Activated CD8-positive, alpha-beta memory T cell treated with anti-CD3 and anti-CD28 coated beads for 24 hours (primary cell): ENCODE measurements at regions not wholly inside any gene's neighbourhood (a gene's known extent, or its start where the extent isn't known, plus 50 kb on each side); places are given as distances from the start of the nearest gene placed in this dataset.

Experiments
- DNase-seq: peaks from one replicate; pipeline ENCODE4 v3.0.0-alpha.2; 2020

- no peak for DNase-seq
Measured at GRCh38 chr18:76684265-76684664, 138.1 kb upstream of the ZNF236 start.

DNA sequence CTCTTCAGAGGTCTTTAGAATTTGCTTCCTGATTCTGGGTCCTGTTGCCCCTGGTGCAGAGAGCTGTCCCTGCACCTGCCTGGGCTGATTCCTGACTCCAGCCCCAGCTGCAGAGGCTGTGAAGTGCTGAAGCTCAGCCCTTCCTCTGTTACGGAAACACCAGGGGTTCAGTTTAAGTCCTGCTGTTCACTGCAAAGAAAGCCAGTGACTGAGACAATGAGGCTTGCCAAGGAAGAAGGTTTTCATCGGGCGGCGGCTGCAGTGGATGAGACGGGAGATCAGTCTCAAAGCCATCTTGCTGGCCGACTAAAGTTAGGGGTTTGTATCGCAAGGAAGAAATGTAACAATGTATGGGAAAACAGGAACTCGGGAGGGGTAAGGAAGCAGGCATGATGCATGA lies 142.4 kb upstream of the ZNF236 start:
- no peak for DNase-seq

- DNase-seq, result no peak
Measured at GRCh38 chr18:76679259-76679658, 143.1 kb upstream of the ZNF236 start.

DNA sequence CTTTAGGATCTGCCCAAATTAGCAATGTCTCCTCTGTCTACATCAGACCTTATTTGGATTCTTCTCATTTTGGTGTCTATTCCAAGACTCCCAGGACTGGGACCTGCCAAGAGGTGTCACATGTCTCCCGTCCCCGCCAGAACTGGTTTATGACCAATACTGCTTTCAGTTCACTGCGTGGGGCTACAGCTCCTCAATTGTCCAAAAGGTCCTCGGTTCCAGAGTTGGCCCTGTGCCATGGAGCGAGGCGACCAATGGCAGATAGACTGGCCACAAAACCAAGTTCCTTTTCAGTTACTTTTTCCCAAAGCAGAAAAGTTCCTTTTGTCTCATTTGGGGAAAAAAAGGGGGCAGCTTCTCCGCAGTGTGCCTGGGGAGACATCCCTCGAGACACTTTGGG lies 144.1 kb upstream of the ZNF236 start:
- no peak for DNase-seq

GRCh38 chr18:76674596-76674995 lies 147.8 kb upstream of the ZNF236 start:
- peak; percentile 43 for DNase-seq

DNA sequence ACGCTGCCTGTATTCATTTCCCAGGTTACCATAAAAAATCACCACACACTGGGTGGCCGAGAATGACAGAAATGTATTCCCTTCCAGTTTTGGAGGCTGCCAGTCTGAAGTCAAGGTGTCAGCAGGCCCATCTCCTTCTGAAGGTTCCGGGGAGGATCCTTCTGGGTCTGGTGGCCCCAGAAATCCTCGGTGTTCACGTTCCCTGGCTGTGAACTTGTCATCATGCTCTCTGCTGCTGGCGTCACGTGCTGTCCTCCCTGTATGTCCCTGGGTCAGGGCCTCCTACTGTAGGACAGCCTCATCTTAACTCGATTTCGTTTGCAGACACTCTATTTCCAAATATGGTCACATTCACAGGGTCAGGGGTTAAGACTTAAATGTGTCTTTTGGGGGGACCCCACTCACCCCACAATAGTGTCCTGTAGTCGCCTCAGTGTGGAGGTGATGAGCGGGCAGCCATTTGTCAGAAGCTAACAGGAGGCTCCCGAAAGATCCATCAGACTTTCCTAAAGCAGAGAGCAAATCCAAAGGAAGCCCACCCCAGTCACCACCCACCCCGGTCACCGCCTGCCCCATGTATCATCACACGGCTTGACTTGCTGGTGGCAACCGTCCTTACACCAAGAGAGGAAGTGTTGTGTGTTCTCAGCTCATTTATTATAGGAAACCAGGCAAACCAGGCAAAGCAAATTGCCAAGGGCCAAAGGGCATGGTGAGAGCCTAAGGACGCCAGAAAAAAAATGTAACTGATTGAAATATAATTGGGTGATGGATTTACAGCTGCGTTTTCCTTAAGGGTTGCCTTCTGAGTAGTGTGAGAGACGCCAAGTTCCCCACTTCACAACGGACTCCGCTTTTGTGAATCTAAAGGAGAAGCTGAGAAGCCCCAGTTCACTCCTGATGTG lies 148.8 kb upstream of the ZNF236 start:
- no peak for DNase-seq

DNA sequence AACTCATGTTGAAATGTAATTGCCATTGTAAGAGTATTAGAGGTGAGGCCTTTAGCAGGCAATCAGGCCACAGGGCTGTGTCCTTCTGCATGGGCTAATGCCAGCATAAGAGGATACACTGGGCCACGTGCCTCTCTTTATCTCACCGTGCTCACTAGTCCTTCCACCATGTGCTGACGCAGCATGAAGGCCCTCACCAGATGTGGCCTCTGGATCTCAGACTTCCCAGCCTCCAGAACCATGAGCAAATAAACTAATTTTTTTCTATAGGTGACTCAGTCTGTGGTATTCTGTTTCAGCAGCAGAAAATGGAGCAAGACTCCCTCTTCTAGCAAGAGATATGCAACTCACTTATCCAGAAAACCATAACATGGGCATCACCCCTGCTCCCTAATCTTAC lies 149.7 kb upstream of the ZNF236 start:
- DNase-seq, result no peak

DNA sequence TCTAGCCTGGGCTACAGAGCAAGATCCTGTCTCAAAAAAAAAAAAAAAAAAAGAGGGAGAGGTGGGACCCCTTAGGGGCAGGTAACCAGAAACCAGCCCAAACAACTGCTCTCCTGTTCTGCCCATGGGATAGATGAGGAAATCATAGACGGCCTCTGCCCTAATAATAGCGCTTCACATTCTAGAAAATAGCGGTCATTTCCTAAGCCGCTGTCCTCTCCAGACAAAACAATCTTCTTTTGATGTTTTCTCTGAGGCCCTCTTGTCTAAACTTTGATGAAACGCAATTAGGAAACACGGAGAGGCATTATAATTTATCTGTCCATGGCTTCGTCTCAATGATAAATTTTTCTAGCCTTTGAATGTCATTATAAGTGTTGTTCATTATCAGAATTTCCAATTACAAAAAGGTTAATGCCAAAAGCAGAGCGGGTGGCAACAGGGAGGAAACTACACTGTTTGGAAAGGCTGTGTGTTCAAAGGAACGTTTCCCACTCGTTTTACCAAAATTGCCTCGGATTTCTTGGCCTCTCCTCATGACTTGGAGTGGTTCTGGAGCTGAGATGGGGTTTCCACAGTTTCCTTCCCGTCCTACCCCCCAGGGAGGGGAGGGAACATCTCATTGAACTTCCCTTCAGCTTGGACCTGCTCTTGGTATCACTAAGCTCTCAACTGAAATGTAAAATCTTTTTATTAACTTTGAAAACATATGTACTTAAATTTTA lies 151.6 kb upstream of the ZNF236 start:
- no peak for DNase-seq

GRCh38 chr18:76668546-76668945 lies 153.8 kb upstream of the ZNF236 start:
- no peak for DNase-seq

- no peak for DNase-seq
Measured at GRCh38 chr18:76668119-76668518, 154.2 kb upstream of the ZNF236 start.

- DNase-seq, result no peak
Measured at GRCh38 chr18:76667603-76668002, 154.8 kb upstream of the ZNF236 start.

GRCh38 chr18:76662626-76663025 lies 159.7 kb upstream of the ZNF236 start:
- no peak for DNase-seq

DNA sequence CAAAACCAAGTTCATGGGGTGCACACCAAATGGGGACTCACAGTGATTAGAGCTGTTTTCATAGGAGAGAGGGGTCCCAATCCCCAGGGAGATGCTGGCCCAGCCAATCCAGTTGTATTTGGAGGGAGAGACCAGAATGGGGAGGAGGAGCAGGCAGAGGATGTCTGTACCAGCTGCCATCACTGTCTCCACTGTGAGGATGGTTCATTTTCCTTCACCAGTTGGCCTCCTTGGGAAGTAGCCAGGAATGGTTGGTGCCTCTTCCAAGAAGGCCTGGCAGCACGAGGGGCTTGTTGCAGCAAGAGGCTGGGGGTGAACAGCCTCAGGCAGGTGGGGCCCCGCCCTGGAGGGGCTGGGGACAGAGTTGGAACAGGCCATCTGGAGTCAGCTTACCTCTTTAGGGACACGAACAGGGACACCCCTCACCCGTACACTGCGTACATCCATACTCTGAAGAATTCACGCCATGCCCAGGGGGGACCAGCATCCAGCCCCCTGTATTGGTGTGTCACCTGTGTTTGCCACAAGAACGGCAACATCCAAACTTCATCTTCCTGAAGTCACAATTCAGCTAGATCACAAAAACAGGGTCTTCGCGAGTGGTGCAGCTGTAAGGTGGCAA lies 161.7 kb upstream of the ZNF236 start:
- DNase-seq, result no peak

DNA sequence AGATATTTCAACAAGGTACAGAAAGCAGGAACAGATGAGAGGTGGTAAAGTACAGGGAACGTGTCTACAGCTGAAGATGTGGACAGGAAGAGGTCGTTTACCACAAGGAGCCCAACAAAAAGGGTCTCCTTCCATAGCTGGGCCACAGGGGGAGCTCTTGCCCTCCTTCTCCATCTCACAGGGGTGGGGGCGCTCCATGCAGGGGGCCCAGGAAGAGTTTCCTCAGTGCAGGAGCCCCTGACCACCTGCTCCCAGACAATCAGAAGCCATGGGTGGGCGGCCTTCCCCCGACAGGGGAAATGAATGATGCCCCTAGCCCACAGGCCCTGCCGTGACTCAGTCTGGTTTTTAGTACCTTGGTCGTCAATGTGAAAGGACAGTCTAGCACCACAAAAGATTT lies 163.6 kb upstream of the ZNF516 start:
- DNase-seq, result peak; percentile 68

GRCh38 chr18:76657911-76658470 lies 162.9 kb upstream of the ZNF516 start:
- DNase-seq, result no peak

DNA sequence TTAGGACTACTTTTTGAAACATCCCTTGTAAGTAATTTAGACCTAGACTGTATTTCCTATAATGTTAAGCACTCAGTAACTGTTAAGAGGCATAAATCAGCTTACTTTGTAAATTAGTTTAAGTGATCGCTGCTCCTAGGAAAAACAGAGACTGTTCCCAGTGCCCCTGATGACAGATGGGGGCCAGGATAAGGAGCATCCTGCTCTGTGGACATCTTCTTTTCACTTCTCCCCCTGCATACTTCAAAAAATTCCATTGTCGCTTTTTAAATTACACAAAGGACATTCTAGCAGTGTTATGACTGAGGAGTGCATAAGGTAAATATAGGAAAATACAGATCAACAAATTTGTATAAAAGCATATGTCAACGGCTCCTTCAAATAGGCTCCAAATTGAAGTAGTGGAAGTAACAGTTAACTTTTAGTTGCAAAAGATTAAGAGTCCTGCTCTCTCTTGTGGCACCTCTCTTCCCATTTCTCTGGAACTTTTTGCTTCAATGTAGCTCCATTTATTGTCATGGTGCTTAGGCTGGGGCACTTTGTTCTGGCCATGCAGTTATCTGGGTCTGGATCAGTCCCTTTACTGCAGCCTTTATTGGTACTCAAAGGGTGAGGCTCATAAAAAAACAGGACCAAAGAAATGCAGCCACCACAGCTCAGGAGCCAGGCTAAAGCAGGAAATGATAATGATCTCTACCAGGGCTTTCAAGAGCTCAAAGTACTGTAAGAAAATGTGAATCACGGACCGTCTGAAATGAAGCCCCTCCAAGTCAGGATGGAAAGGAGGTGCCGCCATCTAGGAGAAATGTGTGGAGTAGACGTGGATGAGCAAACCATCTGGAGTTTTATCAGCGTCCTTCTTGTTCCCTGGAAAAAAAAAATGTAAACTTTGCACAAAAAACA lies 162.1 kb upstream of the ZNF516 start:
- no peak for DNase-seq

GRCh38 chr18:76654577-76654976 lies 159.5 kb upstream of the ZNF516 start:
- no peak for DNase-seq

DNA sequence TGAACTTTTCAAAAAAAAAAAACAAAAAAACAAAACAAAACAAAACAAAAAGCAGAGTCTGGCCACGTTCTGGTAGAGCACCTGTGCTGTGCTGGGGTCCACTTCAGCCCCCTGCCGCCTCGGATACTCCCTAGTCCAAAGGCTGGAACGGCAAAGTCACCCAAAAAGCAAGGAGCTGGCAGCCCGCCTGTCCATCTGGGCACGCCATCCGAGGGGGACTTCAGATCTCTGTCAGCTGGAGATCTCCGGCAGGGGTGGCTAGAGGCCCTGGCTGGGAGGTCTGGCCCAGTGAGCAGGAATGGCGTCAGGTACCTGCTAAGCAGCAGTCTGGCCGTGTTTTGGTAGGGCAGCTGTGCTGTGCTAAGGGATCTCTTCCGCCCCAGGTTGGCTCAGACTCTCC lies 152.3 kb upstream of the ZNF516 start:
- DNase-seq, result no peak

DNA sequence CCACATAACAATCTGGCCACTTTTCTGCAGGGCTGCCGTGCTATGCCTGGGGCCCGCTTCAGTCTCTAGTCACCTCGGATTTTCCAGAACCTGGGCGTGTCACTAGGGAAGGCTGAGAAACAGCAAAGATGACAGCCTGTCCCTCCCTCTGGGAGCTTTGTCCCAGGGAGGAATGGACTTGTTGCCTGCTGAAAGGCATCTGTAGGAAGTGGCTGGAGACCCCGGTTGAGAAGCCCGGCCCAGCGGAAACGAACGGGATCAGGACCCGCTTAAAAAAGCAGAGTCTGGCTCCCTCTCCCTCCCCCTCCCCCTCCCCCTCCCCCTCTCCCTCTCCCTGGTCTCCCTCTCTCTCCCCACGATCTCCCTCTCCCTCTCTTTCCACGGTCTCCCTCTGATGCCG lies 149.5 kb upstream of the ZNF516 start:
- DNase-seq, result no peak

GRCh38 chr18:76643996-76644395 lies 149.0 kb upstream of the ZNF516 start:
- DNase-seq, result no peak

DNA sequence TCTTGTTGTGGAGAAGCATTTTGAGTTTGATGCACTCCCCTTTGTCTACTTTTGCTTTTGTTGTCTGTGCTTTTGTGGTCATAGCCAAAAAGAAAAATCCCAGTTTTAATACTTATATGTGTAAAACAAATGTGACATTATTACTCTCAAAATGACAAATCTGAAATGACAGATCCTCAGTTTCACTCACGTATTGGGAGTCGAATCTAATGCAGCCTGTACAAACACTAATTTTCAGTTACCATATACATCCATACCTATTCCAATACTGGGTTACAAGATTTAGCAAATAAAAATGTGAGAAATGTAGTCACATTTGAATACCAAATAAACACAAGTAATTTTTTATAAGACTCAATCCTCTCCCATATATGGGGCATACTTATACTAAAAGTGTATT lies 148.2 kb upstream of the ZNF516 start:
- DNase-seq, result no peak

DNA sequence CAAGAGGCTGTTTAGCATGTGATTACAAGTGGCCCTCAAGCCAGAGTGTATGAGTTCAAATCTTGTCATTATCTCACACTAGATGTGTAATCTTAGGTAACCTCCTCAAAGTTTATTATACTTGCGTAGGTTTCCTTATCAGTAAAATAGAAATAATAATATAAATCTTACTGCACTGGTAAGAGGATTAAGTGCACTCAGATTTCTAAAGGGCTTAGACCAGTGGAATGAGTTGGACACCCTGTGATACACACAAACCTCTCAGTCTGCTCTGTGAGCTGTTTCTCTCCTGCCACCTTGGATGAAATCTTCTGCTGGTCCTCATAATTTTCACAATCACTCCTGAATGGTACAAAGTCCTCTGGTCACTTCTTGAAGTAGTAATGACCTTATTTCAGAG lies 145.4 kb upstream of the ZNF516 start:
- DNase-seq, result no peak

DNA sequence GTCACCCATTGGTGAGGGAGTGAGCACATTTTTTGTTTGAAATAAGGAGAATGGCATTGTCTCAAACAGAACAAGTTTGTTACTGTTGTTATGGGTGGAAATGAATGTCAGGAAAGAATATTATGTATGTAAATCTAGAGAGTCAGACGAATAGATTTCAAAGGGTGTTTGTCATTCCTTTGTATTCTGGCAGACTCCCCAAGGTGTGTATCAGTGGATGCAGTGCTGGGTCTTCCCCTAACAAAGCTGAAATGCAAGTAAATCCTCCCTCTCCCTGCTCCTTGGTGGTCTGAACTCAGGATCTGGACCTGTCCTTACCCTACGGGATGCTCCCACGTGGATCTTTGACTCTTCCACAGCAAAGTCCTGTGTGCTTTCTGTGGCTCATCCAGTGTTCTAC lies 139.5 kb upstream of the ZNF516 start:
- no peak for DNase-seq
